HG02885 (cell line): ENCODE measurements at regions not wholly inside any gene's neighbourhood (a gene's known extent, or its start where the extent isn't known, plus 50 kb on each side); places are given as distances from the start of the nearest gene placed in this dataset.
A peak's percentile ranks its signal among the peaks of the same experiment; 100 is the strongest.

Source experiments
- ATAC-seq: cut with Tn5 transposase; IDR thresholded peaks from one replicate; pipeline ENCODE4 v1.9.1; 2021; ENCODE audit warnings: mild to moderate bottlenecking; ENCODE audit not compliant: unreplicated experiment, poor library complexity

DNA sequence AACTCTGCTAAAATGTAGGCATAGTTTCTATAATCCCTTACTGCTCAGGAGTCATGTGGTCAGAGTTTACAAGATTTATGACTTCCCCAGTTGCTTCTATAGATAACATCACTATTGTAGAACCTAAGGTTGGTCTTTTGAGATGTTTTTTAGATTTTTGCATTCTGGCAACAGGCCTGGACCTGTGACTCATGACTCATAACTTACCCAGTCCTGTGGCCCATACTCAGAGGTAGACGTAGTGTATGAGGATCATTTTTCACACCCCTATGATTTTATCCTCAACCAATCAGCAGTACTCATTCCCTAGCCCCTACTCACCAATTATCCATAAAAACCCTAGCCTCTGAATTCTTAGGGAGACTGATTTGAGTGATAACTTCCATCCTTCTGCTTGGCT is 384.4 kb upstream of the DDI1 start:
- ATAC-seq = no peak

GRCh38 chr11:103656382-103656781 is 380.1 kb upstream of the DDI1 start:
- ATAC-seq = no peak

DNA sequence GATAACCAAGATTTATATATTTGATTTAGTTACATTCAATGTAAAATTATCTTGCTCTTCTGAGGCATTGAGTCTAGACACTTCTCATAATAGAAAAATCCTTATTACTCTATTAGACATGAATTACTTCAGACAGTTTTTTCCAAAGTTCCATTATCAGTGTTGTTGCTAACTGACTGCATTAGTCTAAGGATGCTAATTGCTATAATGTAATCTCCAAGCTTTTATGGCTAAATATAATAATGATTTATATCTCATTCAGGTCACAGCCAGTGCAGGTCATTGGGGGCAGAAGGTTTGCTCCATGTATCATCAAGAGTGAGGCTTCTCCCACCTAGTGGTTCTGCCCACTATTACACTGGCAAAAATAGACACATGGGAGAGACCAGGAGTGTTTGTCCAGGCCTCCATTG is 377.2 kb upstream of the DDI1 start:
- no peak for ATAC-seq

- ATAC-seq = no peak
These were observed 376.7 kb upstream of the DDI1 start for GRCh38 chr11:103659743-103660142.

- no peak for ATAC-seq
These were observed 375.3 kb upstream of the DDI1 start for GRCh38 chr11:103661185-103661584.

DNA sequence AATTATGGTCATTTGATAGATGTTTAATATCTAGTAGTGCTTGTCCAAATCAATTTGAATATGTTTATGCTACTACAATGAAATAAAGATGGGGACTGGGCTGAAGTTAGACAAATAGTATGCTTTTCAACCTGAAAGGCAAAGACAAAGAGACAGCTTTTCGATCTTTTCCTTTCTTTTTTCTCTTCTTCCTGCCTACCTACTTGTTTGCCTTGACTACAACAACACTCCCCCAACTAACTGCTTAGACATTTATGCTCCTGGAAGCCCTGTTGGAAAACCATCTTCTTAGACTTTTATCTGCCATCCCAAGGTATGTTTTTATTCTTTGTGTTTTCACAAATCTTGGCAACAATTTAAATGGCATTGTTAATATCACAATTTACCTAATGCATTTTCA is 374.4 kb upstream of the DDI1 start:
- no peak for ATAC-seq

DNA sequence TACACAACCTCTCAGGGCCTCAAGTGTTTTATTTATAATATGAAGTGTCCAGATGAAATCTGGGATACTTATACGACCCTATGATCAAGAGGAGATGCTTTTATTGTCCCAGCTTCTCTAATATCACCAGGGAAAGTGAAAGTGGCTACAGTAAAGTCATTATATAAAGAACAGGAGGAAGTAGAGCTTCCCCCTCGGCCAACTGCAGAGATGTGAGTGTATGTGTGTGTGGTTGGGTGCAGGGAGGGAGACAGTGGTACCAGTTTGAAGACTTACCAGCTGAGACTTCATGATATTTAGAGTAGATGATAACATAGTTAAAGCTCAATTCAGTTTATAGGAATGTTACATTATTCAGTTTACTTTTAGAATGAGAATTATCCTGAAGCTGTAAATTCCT is 373.6 kb upstream of the DDI1 start:
- no peak for ATAC-seq

GRCh38 chr11:103668859-103669258 is 367.6 kb upstream of the DDI1 start:
- peak; percentile 45 for ATAC-seq

- peak; percentile 59 for ATAC-seq
These were observed 365.2 kb upstream of the DDI1 start for GRCh38 chr11:103671143-103671651.

DNA sequence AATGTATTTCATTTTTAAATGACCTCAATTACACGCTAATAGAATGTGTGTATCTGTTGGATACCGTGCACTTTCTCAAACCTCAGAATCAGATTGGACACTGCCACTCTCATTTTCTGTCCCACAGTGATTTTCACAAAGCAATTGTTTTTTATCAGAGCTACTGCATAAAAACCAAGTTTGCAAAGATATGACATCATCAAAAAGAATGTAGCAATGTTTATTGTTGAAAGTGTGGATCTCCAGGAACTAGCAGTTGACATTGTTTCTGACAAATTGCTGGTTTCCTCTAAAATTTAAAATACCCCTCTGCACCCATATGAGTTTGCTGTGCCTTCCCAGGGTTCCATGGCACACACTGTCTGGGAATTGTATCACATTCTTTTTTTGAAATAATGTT is 362.7 kb upstream of the DDI1 start:
- no peak for ATAC-seq

- ATAC-seq = no peak
These were observed 360.0 kb upstream of the DDI1 start for GRCh38 chr11:103676413-103676812.

- ATAC-seq = no peak
These were observed 355.6 kb upstream of the DDI1 start for GRCh38 chr11:103680826-103681225.

DNA sequence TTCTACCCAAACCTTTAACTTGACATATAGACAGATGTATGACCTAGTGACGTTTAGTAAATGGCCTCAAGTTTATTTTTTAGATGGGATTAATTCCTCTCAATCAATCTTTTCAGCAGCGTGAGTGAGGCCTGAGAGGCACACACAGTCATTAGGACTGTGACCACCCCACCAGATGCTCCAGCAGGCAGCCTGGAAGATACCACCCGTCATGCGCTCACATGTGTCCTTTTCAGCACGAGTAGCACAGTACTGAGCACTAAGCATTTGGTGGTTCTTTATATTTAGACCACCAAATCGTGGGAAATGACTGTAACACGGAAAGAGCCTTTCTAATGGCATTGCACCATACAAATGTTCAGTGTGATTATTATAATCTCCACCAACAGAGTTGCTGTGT is 354.6 kb upstream of the DDI1 start:
- peak; percentile 18 for ATAC-seq

DNA sequence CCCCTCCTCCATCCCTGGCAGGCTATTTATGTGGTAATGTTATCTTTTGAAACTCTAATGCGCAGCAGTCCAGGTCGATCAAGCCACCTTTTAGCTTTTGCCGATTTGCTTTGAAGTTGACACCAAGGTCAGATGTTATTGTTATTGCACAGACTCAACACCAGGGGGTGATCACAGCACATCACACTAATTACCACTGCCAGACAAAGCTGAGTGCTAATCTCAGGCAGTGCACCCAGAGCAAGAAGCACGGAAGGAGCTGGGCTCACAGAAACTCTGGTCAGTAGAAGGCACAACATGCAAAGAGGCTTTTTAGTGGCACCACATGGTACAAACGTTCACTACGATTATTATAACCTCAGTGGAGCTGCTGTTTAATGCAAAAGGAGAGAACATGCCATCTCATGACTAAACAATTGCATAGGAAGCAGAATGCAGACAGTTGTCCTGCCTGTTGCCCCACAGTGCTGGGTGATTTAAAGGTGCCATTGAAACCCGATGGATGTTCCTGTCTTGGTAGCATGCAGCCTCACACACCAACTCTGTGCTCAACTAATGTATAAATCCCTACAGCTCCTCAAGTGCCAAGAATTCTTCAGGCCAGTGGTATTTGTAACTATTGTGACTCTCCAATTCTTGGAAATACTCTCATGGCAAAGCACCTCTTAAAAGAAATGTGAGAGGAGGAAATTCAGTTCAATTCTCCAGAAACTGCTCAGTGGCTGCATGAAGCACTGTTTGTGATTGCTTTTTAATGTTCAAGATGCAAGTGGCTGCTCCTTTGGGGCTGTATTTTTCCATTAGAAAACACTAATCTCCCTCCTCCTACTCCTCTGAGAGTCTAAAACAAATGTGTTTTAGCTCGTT is 353.9 kb upstream of the DDI1 start:
- ATAC-seq = peak; percentile 98

- ATAC-seq = no peak
These were observed 352.9 kb upstream of the DDI1 start for GRCh38 chr11:103683576-103683975.

DNA sequence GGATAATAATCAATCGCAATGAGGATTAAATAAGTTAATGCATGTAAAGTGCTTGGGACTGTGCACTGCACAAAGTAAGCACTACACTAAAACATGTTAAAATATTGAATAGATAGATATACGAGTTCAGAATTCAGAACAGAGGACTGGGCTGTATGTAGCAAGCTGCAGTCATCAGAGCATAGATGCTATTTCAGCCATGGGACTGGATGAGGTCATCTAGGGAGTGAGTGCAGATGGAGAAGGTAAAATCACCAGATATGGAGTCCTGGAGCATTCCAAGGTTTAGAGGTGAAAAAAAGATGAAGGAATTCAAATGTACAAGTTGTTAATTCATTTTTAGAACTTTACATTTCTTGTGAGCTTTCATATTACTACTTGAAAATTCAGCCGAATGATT is 347.5 kb upstream of the DDI1 start:
- no peak for ATAC-seq

DNA sequence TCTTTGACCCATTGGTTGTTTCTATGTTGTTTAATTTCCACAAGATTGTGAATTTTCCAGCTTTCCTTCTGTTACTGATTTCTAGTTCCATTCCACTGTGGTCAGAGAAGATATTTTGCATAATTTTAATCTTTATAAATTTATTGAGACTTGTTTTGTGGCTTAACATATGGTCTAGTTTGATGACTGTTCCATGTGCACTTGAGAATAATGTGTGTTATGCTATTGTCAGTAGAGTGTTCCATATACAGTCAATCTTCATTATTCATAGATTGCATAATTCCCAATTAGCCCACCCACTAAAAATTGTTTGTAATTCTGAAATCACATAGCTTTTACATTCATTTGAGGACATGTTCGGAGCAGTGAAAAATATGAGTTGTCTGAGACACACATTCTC is 346.1 kb upstream of the DDI1 start:
- ATAC-seq = no peak

DNA sequence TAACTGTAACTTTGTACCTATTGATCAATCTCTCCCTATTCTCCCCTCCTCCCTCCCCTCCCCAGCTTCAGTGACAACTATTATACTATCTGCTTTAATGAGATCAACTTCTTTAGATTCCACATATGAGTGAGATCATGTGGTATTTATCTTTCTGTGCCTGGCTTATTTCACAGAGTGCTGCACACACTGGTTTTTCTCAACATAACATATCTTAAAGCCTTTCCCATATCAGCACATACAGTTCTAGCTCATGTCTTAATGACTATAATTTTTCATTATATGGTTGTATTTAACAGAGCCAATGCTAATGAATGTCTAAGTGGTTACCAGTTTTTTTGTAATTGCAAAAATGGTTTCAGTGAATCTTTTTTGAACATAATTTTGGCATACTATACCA is 340.3 kb upstream of the DDI1 start:
- ATAC-seq = no peak

GRCh38 chr11:103699216-103699615 is 337.2 kb upstream of the DDI1 start:
- ATAC-seq = no peak

DNA sequence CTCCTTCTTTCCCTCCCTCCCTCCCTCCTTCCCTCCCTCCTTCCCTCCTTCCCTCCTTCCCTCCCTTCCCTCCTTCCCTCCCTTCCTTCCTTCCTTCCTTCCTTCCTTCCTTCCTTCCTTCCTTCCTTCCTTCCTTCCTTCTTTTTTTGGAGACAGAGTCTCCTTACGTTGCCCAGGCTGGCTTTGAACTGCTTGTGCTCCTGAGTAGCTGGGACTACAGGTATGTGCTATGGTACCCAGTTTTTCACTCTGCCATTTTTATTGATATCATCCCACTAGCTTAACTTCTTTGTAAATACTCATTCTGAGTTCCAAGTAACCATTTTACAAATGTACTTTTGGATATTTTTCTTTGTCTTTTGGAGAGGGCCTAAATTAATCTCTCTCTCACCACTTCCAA is 336.8 kb upstream of the DDI1 start:
- ATAC-seq = no peak

- no peak for ATAC-seq
These were observed 335.8 kb upstream of the DDI1 start for GRCh38 chr11:103700622-103701021.

- no peak for ATAC-seq
These were observed 333.0 kb upstream of the DDI1 start for GRCh38 chr11:103703437-103703836.
